ENCODE measurements at regions not wholly inside any gene's neighbourhood (a gene's known extent, or its start where the extent isn't known, plus 50 kb on each side); places are given as distances from the start of the nearest gene placed in this dataset.

DNA sequence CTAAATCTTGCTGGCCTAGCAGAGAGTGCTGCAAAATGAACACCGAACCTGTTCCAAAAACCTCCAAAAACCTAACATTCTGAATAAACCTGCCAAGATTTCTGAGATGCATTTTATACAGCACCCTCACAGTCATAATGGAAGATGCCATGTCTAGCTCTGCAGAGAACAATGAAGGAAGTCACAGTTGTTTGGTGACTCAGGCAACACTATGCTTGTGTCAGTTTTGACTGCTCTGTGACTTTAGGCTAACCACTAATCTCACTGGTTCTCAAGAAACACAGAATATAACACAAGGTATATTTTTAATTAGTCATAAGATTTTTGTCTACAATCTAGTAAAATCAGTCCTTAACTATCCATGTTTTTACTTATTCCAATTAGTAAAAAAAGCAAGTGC, 606.6 kb downstream of the TBL1XR1 start:
- no peak for TF ChIP-seq CTCF (IDR thresholded peaks at IDR 0.05)
- TF ChIP-seq POLR2A (IDR thresholded peaks at IDR 0.05), result no peak

Measured in thyroid gland (tissue), 4 donors.